NT2/D1 (cell line): ENCODE measurements at regions not wholly inside any gene's neighbourhood (a gene's known extent, or its start where the extent isn't known, plus 50 kb on each side); places are given as distances from the start of the nearest gene placed in this dataset.
"Not testable (repeated sequence)": the region's sequence is repeated elsewhere in the genome, so short reads cannot be mapped to it uniquely, and the experiment has no call there.

Source experiments
- DNase-seq: peaks from one replicate; pipeline ENCODE4 v3.0.0-alpha.2; 2011; ENCODE audit warnings: low read depth, low spot score
- H3K27me3 ChIP-seq: 2 replicates; pipeline ENCODE4 v1.6.0; 2011; ENCODE audit warnings: mild to moderate bottlenecking; ENCODE audit not compliant: insufficient read length, insufficient read depth
- H3K36me3 ChIP-seq: 2 replicates; pipeline ENCODE4 v1.6.1; 2011; ENCODE audit warnings: mild to moderate bottlenecking, low read length, mixed read lengths; ENCODE audit not compliant: insufficient read depth, insufficient read length
- H3K4me1 ChIP-seq: 2 replicates; pipeline ENCODE4 v1.5.1; 2011; ENCODE audit not compliant: insufficient read depth, insufficient read length
- H3K4me3 ChIP-seq: 2 replicates; pipeline ENCODE4 v1.5.1; 2011; ENCODE audit warnings: low read depth; ENCODE audit not compliant: insufficient read length
- H3K9ac ChIP-seq: 2 replicates; pipeline ENCODE4 v1.6.0; 2011; ENCODE audit warnings: low read depth; ENCODE audit not compliant: insufficient read length
- H3K9me3 ChIP-seq: 2 replicates; pipeline ENCODE4 v1.5.1; 2011; ENCODE audit warnings: mild to moderate bottlenecking, low read length; ENCODE audit not compliant: insufficient read depth
- SUZ12 ChIP-seq: IDR thresholded peaks from 2 replicates; pipeline ENCODE4 v1.6.1; 2011; ENCODE audit not compliant: insufficient read length, insufficient read depth; ENCODE audit errors: extremely low read depth
- YY1 ChIP-seq: IDR thresholded peaks from 2 replicates; pipeline ENCODE4 v1.6.1; 2011; ENCODE audit not compliant: insufficient read length, insufficient read depth
- ZNF274 ChIP-seq: IDR thresholded peaks from 2 replicates; pipeline ENCODE4 v1.6.1; 2011; ENCODE audit warnings: mild to moderate bottlenecking, low read depth, low read length

- H3K9ac ChIP-seq, result no peak overlapping the region
Measured at GRCh38 chr3:181917027-181917426, 205.3 kb downstream of the SOX2 start.

GRCh38 chr3:181919375-181919774 lies 207.7 kb downstream of the SOX2 start:
- Histone ChIP-seq H3K9ac (no peak overlapping the region), H3K36me3 (no peaks in the 10 kb centered on the region), H3K4me3 (no peak overlapping the region), H3K27me3 (no peaks in the 10 kb centered on the region), H3K4me1 (no peaks in the 10 kb centered on the region), H3K9me3 (no peaks in the 10 kb centered on the region)
- DNase-seq, result no peak
- TF ChIP-seq SUZ12, result no peak
- TF ChIP-seq ZNF274, result no peak
- TF ChIP-seq YY1, result no peak

More at GRCh38 chr3:181917027-181917426, 205.3 kb downstream of the SOX2 start:
- no peak overlapping the region for H3K4me3 ChIP-seq
- no peaks in the 10 kb centered on the region for H3K36me3 ChIP-seq
- no peaks in the 10 kb centered on the region for H3K4me1 ChIP-seq
- H3K9me3 ChIP-seq, result no peaks in the 10 kb centered on the region
- no peaks in the 10 kb centered on the region for H3K27me3 ChIP-seq
- no peak for DNase-seq
- TF ChIP-seq ZNF274 (no peak), SUZ12 (no peak), YY1 (no peak)

DNA sequence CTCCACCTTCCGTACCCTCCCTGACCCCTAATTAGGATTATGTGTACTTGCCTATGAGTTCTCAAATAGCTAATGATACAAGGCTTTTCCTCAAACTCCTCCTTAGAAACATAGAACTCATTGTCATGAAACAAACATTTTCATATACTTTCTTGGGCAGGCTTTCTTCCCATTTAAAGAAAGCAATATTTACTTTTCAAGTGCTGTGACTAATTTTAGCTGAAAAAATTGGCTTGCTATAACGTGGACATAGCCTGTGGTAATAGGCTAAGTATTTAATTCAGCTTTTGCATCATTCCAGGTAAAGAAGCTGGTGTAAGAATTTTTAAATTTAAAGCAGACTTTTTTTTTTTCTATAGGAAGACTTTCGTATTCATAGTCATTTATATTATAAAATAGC lies 208.7 kb downstream of the SOX2 start:
- Histone ChIP-seq H3K9me3 (no peaks in the 10 kb centered on the region; the same call in 1 of the 2 replicates), H3K9ac (no peak overlapping the region), H3K27me3 (no peaks in the 10 kb centered on the region), H3K4me3 (no peak overlapping the region), H3K36me3 (no peaks in the 10 kb centered on the region), H3K4me1 (no peaks in the 10 kb centered on the region)
- TF ChIP-seq ZNF274 (no peak), YY1 (no peak), SUZ12 (no peak)
- DNase-seq, result no peak

- Histone ChIP-seq H3K4me3 (no peak overlapping the region), H3K9ac (no peak overlapping the region), H3K4me1 (no peaks in the 10 kb centered on the region), H3K27me3 (no peaks in the 10 kb centered on the region), H3K36me3 (no peaks in the 10 kb centered on the region), H3K9me3 (peaks cover 2% of the 10 kb centered on the region; the same call in 1 of the 2 replicates)
- DNase-seq, result no peak
- TF ChIP-seq ZNF274 (no peak), YY1 (no peak), SUZ12 (no peak)
Measured at GRCh38 chr3:181921220-181921619, 209.5 kb downstream of the SOX2 start.

DNA sequence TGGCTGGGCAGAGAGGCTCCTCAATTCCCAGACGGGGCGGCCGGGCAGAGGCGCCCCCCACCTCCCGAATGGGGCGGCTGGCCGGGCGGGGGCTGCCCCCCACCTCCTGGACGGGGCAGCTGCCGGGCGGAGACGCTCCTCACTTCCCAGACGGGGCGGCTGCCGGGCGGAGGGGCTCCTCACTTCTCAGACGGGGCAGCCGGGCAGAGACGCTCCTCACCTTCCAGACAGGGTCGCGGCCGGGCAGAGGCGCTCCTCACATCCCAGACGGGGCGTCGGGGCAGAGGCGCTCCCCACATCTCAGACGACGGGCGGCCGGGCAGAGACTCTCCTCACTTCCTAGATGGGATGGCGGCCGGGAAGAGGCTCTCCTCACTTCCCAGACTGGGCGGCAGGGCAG lies 214.1 kb downstream of the SOX2 start:
- H3K4me3 ChIP-seq, H3K4me1 ChIP-seq: not testable (repeated sequence)
- H3K9me3 ChIP-seq, result peaks cover 11% of the 10 kb centered on the region; the same call in 1 of the 2 replicates

GRCh38 chr3:181929501-181929900 lies 217.8 kb downstream of the SOX2 start:
- Histone ChIP-seq H3K27me3 (no peaks in the 10 kb centered on the region), H3K4me3 (no peak overlapping the region), H3K36me3 (no peaks in the 10 kb centered on the region), H3K9me3 (peaks cover 11% of the 10 kb centered on the region; the same call in 1 of the 2 replicates), H3K9ac (no peak overlapping the region), H3K4me1 (no peaks in the 10 kb centered on the region)
- no peak for DNase-seq
- TF ChIP-seq ZNF274, result no peak
- no peak for TF ChIP-seq SUZ12
- no peak for TF ChIP-seq YY1

More for the DNA sequence above, 214.1 kb downstream of the SOX2 start:
- DNase-seq, H3K36me3 ChIP-seq, H3K9ac ChIP-seq, H3K27me3 ChIP-seq: not testable (repeated sequence)

GRCh38 chr3:181930105-181930504 lies 218.4 kb downstream of the SOX2 start:
- Histone ChIP-seq H3K4me1 (no peaks in the 10 kb centered on the region), H3K9ac (no peak overlapping the region), H3K27me3 (no peaks in the 10 kb centered on the region), H3K4me3 (no peak overlapping the region), H3K9me3 (peaks cover 11% of the 10 kb centered on the region; the same call in 1 of the 2 replicates), H3K36me3 (no peaks in the 10 kb centered on the region)
- TF ChIP-seq YY1 (no peak), ZNF274 (no peak), SUZ12 (no peak)
- DNase-seq, result no peak

GRCh38 chr3:181932039-181932438 lies 220.3 kb downstream of the SOX2 start:
- Histone ChIP-seq H3K9me3 (0 out of 2 replicates have a peak, but pooled peaks cover under 1% of the 10 kb centered on the region), H3K27me3 (no peaks in the 10 kb centered on the region), H3K9ac (no peak overlapping the region), H3K36me3 (no peaks in the 10 kb centered on the region), H3K4me3 (no peak overlapping the region), H3K4me1 (no peaks in the 10 kb centered on the region)
- DNase-seq, result no peak
- TF ChIP-seq ZNF274 (no peak), YY1 (no peak), SUZ12 (no peak)
